ENCODE measurements at regions not wholly inside any gene's neighbourhood (a gene's known extent, or its start where the extent isn't known, plus 50 kb on each side); places are given as distances from the start of the nearest gene placed in this dataset.

DNA sequence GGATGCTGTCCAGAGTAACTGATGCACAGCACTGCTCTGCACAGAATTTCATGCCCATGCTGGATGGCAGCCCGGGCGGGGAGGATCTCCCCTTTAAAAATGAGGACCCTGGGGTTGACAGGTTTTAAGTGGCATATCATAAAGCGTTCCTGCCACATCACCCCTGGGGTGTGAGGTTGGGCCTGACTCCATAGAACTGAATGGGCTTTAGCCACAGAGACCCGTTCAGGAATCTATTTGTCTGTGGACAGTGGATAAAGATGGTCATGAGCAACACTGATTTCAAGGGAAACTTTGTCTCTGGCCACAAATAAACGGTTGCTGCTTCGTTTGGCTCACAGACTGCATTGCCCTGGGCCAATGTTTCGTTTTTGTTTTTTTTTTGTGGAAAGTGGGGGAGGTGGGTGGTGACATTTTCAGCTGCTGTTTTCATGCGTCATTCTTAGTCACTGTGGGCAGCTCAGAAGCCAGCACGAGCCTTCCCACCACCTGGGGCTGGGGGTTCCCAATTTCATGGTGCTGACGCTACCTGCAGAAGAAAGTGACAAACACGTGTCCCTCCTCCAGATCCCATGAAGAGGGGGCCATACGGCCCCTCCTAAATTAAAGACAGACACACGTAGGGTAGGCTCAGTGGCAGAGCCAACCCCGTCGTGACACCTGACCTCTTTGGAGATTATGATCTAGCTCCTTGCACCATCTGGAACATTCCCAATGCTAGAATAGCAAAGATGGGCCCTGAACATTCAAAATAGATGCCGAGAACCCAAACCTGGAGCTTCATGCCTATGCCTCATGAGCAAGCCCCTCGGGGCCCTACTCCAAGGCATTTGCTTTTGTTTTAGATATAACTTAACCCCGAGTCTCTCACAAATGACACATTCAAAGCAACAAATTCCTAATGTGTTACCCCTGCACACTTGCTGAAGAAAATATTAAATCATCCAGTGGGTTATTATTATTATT, 54.8 kb upstream of the PHF21B start (continued):
- TF ChIP-seq, protein P1, sequence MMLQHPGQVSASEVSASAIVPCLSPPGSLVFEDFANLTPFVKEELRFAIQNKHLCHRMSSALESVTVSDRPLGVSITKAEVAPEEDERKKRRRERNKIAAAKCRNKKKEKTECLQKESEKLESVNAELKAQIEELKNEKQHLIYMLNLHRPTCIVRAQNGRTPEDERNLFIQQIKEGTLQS (IDR thresholded peaks at IDR 0.05): peak; percentile 50; the same call in 1 of the 2 replicates
- TF ChIP-seq, protein P1 (CRISPR knock-in tag; conservative IDR thresholded peaks at IDR 0.05): no peak
- 0 out of 2 replicates have a peak, but pooled peaks have one; percentile 32 for TF ChIP-seq EGR1 (conservative IDR thresholded peaks at IDR 0.05)
- peak; percentile 26; the same call in 1 of the 2 replicates for TF ChIP-seq CBFA2T2 (conservative IDR thresholded peaks at IDR 0.05)
- TF ChIP-seq, protein P2, sequence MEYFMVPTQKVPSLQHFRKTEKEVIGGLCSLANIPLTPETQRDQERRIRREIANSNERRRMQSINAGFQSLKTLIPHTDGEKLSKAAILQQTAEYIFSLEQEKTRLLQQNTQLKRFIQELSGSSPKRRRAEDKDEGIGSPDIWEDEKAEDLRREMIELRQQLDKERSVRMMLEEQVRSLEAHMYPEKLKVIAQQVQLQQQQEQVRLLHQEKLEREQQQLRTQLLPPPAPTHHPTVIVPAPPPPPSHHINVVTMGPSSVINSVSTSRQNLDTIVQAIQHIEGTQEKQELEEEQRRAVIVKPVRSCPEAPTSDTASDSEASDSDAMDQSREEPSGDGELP (CRISPR knock-in tag; IDR thresholded peaks at IDR 0.05; ENCODE audit: borderline replicate concordance): peak; percentile 21; the same call in 1 of the 2 replicates
- no peak for TF ChIP-seq NBN (IDR thresholded peaks at IDR 0.05; ENCODE audit: low read depth)
- TF ChIP-seq NFE2 (IDR thresholded peaks at IDR 0.05; ENCODE audit: low read depth): peak; percentile 46; the same call in 1 of the 2 replicates
- TF ChIP-seq JUND (IDR thresholded peaks at IDR 0.05; ENCODE audit: borderline replicate concordance, low read depth, low read length): peak; percentile 47; the same call in 1 of the 2 replicates
- TF ChIP-seq JUND (tag; IDR thresholded peaks at IDR 0.05; ENCODE audit: borderline replicate concordance, low read depth, low read length): peak; percentile 18; the same call in 1 of the 3 replicates
- peak; percentile 92 for TF ChIP-seq FOSL1 (tag; conservative IDR thresholded peaks at IDR 0.05)
- TF ChIP-seq ZNF384 (IDR thresholded peaks at IDR 0.05; ENCODE audit: low read depth, low read length): peak; percentile 72; the same call in 1 of the 2 replicates
- 0 out of 2 replicates have a peak, but pooled peaks have one; percentile 21 for TF ChIP-seq ARID1B (IDR thresholded peaks at IDR 0.05)
- peak; percentile 38; the same call in 1 of the 2 replicates for TF ChIP-seq CREM (IDR thresholded peaks at IDR 0.05; ENCODE audit: low read depth)
- no peak for TF ChIP-seq SRSF1 (IDR thresholded peaks at IDR 0.05; ENCODE audit: low read depth, low read length)
- TF ChIP-seq L3MBTL2 (IDR thresholded peaks at IDR 0.05): peak; percentile 13; the same call in 1 of the 2 replicates
- TF ChIP-seq, protein P3, sequence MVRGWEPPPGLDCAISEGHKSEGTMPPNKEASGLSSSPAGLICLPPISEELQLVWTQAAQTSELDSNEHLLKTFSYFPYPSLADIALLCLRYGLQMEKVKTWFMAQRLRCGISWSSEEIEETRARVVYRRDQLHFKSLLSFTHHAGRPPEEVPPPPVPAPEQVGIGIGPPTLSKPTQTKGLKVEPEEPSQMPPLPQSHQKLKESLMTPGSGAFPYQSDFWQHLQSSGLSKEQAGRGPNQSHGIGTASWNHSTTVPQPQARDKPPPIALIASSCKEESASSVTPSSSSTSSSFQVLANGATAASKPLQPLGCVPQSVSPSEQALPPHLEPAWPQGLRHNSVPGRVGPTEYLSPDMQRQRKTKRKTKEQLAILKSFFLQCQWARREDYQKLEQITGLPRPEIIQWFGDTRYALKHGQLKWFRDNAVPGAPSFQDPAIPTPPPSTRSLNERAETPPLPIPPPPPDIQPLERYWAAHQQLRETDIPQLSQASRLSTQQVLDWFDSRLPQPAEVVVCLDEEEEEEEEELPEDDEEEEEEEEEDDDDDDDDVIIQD (CRISPR knock-in tag; IDR thresholded peaks at IDR 0.05): no peak
